Suppressor macrophage (primary cell): ENCODE measurements at regions not wholly inside any gene's neighbourhood (a gene's known extent, or its start where the extent isn't known, plus 50 kb on each side); places are given as distances from the start of the nearest gene placed in this dataset.
"Not testable (repeated sequence)": the region's sequence is repeated elsewhere in the genome, so short reads cannot be mapped to it uniquely, and the experiment has no call there.

ENCODE experiments used
- DNase-seq, 4 experiments: peaks; one replicate each; pipeline ENCODE4 v3.0.0-alpha.2; 2020 to 2022

DNA sequence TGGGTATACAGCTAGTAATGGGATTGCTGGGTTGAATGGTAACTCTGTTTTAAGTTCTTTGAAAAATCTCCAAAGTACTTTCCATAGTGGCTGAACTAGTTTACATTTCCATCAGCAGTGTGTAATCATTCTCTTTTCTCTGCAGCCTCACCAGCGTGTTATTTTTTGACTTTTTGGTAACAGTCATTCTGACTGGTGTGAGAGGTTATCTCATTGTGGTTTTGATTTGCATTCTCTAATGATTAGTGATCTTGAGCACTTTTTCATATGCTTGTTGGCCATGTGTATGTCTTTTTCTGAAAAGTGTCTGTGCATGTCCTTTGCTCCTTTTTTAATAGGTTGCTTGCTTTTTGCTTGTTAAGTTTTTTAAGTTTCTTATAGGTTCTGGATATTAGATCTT, 194.2 kb upstream of the PHACTR1 start:
- DNase-seq = no peak

DNA sequence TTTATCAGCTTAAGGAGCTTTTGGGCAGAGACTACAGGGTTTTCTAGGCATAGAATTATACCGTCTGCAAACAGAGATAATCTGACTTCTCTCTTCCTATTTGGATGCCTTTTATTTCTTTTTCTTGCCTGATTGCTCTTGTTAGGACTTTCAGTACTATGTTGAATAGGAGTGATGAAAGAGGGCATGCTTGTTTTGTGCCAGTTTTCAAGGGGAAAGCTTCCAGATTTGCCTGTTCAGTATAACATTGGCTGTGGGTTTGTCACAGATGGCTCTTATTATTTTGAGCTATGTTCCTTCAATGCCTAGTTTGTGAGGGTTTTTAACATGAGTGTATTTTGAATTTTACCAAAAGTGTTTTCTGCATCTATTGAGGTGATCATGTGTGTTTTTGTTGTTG, 192.8 kb upstream of the PHACTR1 start:
- no peak for DNase-seq

DNA sequence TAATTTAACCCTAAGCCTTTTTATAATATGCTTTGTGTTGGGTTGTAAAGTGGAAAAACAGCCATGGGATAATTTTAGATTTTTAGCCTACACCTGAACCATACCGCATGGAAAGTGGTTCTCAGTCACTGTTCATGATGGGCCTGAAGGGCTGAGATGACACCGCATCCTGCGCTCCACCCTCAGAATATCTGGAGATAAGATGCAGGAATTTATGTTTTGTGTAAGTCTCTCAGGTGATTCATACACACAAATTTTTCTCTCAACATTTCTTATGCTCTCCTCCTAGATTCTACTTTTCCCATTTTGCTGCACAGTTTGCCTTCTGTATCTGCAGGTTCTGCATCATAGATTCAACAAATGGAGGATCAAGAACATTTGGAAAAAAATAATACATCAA, 191.3 kb upstream of the PHACTR1 start:
- no peak for DNase-seq

DNA sequence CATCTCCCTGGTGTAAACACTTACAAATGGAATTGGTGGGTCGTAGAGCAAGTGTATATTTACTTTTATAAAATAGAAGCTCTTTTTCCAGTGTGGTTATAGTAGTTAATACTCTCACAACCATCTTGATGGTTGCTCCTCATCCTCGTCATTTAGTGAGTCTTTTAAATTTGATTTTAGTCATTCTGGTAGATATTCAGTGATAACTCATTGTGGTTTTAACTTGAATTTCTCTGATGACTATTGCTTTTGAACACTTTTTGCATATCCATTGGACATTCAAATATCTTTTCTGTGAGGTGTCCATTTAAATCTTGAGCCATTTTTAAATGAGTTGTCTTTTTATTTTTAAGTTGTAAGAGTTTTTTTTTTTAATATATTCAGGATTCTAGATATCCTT, 189.2 kb upstream of the PHACTR1 start:
- DNase-seq = no peak

DNA sequence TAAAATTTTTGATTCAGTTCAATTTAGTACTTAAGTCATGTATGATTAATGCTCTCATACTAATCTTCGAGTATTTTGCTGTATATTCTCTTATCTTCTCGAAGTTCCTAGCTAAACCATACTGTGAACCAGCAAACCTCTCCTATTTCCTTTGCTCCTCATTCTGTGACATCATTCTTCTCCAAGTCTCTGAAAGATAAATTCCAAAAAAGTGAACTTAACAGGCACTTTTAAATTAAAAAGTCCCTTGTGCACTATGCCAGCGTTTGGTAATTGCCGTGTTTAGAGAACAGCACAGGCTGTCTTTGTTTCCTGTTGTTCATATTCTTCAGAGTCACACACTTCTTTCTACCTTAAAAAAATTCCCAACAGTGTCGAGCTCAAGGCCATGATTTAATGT, 188.4 kb upstream of the PHACTR1 start:
- DNase-seq = no peak

DNA sequence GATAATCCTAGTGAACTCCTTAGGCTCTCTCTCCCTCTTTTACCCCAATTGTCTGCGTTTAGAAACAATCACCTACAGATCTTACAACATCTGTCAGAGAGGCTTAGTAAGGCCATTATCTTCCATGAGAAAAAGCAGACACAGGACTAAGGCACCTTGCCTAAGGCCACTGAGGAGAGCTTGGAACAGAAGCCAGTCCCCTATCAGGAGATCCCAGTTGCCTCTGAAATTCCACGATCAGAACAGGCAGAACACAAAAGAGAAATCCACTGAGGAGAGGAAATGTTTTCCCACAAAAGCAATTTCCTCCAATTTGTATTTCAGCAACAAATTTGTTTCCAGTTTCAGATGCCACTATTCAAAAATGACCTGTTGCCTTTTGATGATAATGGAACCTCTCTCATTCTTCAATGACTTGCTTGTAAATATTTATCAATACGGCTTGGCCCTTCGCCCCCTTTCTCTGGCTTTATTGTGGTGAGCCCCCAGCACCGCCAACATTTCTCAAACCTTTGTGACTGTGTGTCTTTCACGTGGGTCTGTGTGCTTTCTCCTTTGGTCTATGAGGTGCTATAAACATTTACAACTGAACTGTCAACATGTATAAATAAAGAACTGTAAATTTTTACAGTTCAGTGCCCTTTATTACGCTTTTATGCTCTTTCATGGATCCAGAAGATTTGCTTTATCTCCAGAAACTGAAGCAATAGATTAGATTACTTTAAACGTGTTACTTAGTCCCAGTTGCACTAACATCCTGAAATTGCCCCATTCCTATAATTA, 187.8 kb upstream of the PHACTR1 start:
- DNase-seq = no peak

DNA sequence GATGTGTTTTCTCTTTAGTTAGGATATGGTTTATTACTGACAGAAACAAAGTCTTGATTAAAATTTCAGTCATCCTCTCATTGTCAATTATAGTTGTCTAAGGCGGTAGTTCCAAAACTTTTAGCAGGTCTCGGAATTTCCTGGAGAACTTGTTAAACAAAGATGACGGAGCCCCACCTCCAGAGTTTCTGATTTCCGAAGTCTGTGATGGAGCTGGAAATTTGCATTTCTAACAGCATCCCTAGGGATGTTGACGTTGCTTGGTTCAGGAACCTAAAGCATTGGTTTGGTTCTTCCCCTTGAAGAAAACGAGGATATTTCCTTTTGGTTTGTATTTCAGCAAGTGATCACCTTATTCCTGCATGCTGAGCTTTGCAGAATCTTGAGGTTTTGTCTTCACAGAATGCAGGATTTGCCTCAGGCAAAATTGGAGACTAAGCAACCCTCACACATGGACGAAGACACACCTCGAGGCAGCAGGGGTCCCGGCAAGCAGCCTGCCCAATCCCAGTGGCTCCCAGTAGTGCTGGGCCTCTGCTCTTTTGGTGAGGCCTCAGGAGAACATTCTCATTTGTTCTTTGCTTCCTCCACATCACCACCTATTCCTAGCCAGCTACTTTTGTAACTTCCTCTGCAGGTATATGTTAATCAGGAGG, 187.1 kb upstream of the PHACTR1 start:
- no peak for DNase-seq

DNA sequence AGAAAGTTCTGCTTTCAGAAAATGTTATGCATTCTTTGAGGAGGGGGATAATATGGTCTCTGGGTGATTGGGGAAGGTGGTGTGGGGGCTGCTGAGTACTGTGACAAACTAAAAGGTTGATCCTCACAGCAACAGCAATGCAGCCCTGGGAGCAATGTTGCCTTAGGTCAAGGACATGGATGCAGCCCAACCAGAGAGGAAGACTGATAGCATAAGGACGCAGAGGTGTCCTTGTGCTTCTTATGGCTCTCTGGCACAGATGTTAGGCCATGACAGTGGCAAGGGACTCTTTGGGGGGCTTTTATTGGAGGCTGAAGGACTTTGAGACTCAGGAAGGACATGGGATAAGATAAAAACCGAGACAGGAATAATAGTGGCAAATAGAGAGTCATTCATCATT, 186.2 kb upstream of the PHACTR1 start:
- DNase-seq = no peak

DNA sequence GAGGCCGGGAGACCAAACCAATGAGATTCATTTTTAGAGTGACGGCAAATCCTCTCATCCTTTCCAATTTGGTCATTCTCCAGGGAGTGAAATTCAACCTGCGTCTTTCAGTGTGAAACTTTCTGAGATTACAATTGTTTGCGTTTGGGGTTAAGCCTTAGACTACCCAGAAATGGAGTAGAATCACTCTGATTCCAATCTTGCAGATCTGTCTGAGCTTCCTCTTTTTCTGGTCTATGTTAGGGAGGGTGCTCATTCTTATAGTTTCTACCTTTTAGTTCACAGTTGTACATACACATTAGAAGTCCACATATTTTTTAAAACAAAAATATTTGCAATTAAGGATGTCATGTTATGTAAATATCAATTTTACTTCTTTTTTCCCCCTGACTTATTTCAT, 183.0 kb upstream of the PHACTR1 start:
- no peak for DNase-seq

DNA sequence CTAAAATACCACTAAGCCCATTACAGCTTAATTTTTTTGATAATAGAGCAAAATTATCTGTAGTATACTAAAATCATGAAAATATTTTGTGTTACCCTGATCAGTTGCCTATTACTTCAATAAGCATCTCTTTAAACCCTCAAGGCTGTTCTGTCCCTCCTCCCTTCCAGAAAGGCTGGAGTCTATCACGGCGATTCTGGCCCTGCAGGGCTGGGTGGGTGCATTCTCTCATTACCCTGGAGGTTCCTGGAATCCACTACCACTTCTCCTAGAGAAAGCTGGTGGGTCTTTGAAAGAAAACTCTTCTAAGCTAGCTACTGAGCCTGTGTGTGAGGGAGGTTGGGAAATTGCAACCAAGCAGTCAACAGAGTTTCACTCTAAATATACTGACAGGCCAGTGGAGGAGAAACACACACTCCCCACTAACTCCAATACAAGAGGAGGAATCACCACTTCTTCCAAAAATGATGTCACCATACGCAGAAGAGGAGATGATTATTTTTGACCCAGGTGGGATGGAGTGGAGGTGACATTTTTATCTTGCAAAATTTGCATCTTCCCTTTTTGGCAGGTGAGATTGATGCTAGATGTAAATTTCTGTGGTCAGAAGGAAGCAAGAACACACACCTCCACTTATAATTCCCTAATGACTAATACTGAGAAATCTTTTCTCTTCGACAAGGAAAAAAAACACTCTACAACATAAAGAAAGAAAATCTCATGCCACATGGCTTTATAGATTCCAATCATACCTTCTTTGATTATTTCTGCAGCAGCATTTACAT, 182.3 kb upstream of the PHACTR1 start:
- DNase-seq = no peak

DNA sequence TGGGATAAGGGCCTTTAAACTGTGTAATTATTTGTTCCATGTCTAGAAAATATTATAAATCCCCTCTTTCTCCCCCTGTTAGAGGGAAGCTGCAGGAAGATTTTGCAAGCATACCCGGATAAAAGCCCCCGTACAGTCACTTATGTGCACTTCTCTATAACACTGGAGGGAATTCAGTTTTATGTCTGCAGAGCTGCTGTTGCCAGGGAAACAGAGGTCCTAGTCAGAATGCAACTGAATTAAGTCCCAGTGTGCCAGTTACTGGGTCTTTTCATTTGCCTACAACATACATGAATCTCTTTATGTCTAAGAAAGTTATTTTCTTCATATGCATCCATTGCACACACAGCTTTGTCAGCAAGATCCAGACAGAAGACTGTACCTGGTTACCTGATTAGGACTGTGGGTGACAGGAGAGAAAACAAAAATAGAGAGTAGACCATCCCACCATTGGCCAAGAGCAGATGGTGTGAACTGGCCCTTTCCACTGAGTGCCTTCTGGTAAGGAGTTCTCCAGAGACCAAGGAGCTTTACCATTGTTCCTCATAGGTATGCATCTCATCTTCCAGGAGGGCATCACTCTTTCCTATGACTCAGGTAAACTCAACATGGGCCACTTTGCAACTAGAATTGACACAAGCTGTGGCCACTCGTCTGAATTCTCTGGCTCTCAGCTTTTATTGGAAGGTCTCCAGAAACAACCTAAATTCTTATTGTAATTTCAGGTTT, 180.8 kb upstream of the PHACTR1 start:
- no peak for DNase-seq

DNA sequence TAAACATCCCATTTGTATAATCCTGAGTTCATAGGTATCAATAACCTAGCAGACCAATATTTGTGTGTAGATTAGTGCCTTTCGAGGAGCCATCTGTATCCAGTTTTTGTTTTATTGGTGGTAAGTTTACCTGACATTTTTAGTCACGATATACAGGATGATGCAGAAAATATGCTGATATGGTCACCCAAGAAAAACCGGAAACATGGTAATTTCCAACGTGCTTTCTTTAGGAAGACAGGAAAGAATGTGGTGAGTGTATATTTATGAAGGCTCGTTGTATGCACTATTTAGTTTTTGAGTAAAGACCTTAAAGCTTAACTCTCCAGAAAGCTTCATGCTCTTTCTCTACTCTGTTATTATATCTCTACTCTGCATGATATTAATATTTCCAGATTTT, 180.2 kb upstream of the PHACTR1 start:
- DNase-seq = no peak

DNA sequence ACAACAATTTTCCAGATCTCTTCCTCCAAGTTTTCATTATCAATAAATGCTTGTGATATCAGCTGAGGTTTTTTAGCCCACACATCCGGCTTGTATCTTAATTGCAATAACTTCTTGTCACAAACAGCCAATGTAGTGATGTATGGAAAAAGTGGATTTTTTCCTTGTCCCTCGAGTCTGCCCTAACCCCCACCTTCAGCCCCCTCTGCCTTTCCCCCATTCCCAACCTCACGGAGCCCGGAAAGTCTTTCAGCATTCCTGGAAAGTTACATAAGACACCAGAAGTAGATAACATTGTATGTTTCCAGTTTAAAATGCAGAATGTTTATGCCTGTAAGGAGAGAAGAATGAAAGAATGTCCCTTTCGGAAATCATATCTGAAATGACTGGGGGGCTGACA, 179.2 kb upstream of the PHACTR1 start:
- no peak for DNase-seq

DNA sequence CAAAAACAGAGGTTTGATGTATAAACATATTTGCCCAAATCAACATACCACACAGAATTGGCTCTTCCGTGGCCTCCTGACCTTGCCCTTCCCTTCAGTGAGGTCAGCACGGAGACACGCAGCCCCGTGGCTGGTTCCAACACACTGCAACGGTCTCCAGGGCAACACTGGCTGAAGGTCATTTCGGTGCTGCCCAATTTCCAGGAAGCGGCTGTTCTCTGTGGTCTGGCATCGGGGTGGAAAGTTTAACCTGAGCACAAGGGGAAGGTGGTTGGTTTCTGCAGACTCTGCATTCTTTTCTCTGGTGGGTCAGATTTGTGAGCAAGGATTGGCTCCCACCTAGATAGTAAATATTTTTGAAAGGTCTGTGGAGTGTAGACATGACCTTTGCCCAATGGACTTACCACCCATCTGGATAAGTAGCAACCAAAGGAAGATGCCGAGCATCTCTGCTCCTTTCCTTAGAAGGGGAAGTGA, 177.6 kb upstream of the PHACTR1 start:
- no peak for DNase-seq

DNA sequence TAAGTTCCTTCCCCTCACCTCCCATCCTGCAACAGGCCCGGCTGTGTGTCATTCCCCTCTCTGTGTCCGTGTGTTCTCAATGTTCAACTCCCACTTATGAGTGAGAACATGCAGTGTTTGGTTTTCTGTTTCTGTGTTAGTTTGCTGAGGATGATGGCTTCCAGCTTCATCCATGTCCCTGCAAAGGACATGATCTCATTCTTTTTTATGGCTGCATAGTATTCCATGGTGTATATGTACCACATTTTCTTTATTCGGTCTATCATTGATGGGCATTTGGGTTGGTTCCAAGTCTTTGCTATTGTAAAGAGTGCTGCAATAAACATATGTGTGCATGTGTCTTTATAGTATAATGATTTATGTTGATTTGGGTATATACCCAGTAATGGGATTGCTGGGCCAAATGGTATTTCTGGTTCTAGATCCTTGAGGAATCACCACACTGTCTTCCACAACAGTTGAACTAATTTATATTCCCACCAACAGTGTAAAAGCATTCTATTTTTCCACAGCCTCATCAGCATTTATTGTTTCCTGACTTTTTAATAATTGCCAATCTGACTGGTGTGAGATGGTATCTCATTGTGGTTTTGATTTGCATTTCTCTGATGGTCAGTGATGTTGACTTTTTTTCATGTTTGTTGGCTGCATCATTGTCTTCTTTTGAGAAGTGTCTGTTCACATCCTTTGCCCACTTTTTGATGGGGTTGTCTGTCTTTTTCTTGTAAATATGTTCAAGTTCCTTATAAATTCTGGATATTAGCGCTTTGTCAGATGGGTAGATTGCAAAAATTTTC, 174.1 kb upstream of the PHACTR1 start:
- DNase-seq = not testable (repeated sequence)

DNA sequence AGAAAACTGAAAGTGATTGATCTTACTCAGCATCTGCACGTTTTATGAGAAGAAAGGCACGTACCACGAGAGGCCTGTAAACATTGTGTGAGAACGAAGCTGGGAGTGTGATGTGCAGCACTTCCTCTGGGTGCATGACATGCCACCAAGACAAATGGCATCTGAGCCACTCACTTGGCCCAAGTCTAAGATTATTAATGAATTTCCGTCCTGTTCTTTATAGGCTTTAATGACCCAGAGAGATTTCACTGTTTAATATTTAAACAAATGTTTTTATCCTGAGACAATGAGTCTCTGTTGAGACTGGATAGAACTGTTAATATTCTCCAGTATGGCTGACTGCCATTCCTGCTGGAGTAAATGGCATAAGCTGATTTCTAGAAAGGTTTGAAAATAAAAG, 172.6 kb upstream of the PHACTR1 start:
- no peak for DNase-seq

DNA sequence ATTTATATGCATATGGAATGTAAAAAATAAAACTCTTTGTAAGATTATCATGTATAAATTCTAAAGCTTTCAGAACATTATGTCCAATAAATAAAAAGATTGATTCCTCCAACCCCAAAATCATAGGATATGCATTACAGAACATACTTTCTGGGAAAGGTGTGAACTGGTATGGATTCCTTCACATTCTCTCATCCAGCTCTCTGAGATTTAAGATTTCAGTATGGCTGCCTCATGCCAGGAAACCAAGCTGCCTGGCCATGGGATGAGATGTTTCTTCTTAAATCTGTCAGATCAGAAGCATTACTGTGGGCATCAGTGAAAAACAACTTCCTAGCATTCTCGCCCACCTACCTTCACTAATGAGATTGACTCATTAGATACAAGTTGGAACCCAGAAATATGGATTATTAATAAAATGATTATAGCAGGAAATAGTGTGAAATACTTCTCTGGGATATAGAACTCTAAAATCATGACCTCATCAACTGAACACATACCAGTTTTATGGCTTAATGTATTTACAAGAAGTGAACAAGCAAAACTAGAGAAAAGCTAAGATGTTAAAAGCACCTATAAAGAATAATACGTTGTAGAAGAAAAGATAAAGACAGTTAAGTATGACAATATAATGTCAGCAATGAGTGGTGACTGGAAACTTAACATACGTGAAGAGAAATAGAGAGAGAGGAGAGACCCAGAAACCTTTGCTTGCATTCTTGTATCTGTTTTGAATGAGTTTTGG, 171.6 kb upstream of the PHACTR1 start:
- DNase-seq = no peak

DNA sequence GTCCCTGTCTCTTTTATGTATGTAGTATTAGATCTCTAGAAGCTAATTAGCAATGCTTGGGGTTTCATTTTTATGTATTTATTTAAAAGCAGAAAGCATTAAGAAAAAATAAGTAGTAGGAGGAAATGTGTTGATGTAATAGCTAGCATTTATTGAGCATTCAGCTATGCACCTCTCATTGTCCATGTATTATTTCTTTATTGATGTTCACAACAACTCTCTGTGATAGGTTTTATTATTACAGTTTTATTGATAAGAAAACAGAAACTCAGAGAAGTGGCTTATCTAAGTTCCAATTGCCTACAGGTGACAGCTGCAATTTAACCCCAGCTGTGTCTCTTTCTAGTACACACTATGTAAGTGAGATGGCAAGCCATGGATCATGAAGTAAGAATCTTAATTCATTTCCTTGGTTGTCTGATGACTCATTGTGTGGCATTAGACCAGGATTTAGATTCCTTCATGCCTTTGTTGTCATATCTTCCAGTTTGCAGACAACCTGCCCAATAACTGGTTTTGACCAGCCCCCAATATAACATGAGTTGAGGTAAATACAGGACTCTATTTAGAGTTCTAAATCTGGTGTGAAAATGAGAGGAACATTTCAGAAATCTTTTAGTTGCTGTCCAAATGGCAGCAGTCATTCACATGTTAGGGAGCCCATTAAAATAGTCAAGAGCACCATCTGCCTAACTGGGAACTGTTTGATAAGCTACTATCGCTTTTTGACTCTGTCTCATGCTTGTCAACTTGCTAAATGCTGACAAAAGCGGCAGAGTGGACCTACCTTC, 170.8 kb upstream of the PHACTR1 start:
- DNase-seq = no peak

DNA sequence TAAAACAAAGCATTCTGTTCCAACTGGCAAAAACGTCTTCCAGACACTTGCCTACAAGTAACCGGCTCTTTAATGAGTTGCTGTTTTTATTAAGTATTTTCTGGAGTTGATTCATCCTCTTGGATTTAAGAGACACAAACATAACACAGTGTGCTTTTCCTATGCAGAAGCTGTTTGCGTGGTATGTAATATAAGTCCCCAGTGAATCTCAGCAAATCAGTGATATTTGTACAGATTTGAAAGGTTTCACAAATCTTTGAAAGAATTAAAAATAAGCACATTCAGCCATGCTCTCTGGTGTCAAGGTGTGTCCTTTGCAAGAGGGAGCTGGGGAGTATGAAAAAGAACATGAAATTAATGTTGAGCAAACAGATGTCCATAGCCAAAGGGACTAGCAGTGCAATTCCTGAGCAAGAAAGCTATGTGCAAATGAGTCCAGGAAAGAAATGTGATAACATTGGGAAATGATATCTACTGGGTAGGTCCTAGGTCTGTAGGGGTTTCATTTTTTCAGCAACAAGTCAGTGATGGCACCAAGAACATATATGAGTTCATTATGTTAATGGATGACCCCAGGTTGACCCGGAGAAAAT, 170.1 kb upstream of the PHACTR1 start:
- no peak for DNase-seq

DNA sequence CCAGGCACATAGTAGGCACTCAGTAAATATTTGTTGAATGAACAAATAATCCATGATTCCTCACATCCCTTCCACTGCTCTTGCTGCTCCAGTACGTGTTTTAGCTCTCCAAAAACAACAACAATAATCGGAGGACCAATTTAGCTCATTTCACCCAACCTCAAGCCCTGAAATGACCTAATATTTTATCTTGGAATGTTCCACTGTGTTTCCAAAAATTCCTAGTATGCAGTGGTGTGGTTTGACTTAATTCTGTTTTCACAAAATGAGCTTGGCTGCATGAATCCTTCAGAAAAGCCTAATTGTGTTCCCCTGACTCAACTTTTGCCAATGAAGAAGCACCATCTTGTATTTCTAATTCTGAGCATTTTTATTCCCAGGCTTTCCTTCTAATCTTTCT, 168.0 kb upstream of the PHACTR1 start:
- no peak for DNase-seq
